Activated CD4-positive, alpha-beta T cell treated with anti-CD3 and anti-CD28 coated beads, Interleukin-2, amount 10 ng/mL, durations not matched to agents 24 days and 14 days (primary cell): ENCODE measurements at regions not wholly inside any gene's neighbourhood (a gene's known extent, or its start where the extent isn't known, plus 50 kb on each side); places are given as distances from the start of the nearest gene placed in this dataset.

Experiments used
- DNase-seq: peaks from one replicate; pipeline ENCODE4 v3.0.0; 2022
- H3K27ac Mint-ChIP-seq: one replicate; pipeline ENCODE4 v1.8.0; 2022; ENCODE audit warnings: mild to moderate bottlenecking, mixed read lengths
- H3K27me3 Mint-ChIP-seq: one replicate; pipeline ENCODE4 v1.8.0; 2022; ENCODE audit warnings: mixed read lengths
- H3K36me3 Mint-ChIP-seq: one replicate; pipeline ENCODE4 v1.8.0; 2022; ENCODE audit warnings: low read depth, mild to moderate bottlenecking, mixed read lengths
- H3K4me1 Mint-ChIP-seq: one replicate; pipeline ENCODE4 v1.8.0; 2021; ENCODE audit warnings: mixed read lengths
- H3K4me3 Mint-ChIP-seq: one replicate; pipeline ENCODE4 v1.8.0; 2022; ENCODE audit warnings: mild to moderate bottlenecking, moderate library complexity, mixed read lengths
- H3K9me3 Mint-ChIP-seq: one replicate; pipeline ENCODE4 v1.8.0; 2021; ENCODE audit warnings: mixed read lengths
- intact Hi-C: fragments of 100-400 bp; cut with micrococcal nuclease; formaldehyde crosslinking; loops from one replicate; pipeline ENCODE4 v1.15.1; 2023

DNA sequence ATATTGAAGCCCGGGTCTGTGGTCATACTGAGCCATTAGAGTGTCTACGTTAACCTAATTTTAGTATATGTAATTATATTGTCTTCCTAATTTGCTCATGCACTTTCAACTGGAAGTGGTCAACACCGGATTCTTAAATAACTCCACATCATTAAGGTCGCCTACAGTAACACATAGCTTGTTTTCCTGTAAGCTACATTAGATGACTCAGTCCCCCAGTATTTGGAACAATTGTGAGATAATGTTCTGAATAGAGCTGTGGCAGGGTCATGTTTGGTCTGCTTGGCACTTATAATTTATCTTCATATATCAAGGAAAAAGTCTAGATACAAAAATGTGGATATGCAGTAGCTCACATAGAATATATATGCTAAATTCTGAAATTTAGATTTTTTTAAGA lies 486.2 kb downstream of the IGSF11 start:
- Mint-ChIP-seq H3K27me3 (no peaks in the 10 kb centered on the region), H3K36me3 (no peaks in the 10 kb centered on the region), H3K9me3 (no peaks in the 10 kb centered on the region), H3K27ac (no peak overlapping the region), H3K4me1 (no peaks in the 10 kb centered on the region), H3K4me3 (no peak overlapping the region)
- intact Hi-C loops: no loop called here
- DNase-seq: no peak

DNA sequence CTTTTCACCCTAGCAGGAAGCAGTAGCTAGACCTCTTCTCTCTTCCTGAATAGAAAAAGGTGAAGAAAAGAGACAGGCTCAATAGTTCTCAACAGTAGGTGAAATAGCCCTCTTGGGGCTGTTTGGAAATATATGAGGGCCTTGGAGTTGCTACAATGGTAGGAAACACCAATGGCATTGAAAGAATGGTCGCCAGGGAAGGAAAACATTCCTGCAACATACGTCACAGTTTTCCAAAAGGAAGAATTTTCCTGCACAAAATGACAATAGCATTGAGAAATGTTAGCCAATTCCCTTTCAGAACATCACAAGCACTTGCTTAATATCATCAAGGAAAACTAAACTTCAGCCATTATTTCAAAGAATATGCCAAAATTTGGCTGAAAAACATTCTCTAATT lies 484.5 kb downstream of the IGSF11 start:
- H3K27ac Mint-ChIP-seq: no peak overlapping the region
- no peak overlapping the region for H3K4me3 Mint-ChIP-seq
- intact Hi-C loops: no loop called here
- no peaks in the 10 kb centered on the region for H3K36me3 Mint-ChIP-seq
- no peaks in the 10 kb centered on the region for H3K9me3 Mint-ChIP-seq
- no peak for DNase-seq
- H3K4me1 Mint-ChIP-seq: no peaks in the 10 kb centered on the region
- H3K27me3 Mint-ChIP-seq: no peaks in the 10 kb centered on the region

DNA sequence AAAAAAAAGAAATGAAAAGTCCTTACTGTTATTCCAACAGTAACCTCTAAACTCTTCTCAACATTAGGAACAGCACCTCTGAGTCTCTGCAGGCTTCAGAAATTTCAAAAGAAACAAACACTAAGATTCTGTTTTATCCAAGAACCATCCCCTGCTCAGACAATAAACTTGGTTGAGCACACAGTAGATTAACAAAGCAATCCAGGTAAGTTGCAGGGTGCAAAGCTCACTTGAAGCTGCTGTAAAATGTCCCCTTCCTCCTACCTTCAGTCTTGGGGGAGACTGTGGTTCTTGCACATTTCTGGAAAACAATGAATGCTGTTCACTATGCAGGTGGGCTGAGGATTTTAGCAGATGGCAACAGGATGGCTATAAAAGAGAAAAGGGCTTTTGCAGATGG lies 484.1 kb downstream of the IGSF11 start:
- no peaks in the 10 kb centered on the region for H3K4me1 Mint-ChIP-seq
- no peak overlapping the region for H3K4me3 Mint-ChIP-seq
- no peaks in the 10 kb centered on the region for H3K36me3 Mint-ChIP-seq
- H3K9me3 Mint-ChIP-seq: no peaks in the 10 kb centered on the region
- no peaks in the 10 kb centered on the region for H3K27me3 Mint-ChIP-seq
- intact Hi-C loops: no loop called here
- no peak overlapping the region for H3K27ac Mint-ChIP-seq
- DNase-seq: no peak

DNA sequence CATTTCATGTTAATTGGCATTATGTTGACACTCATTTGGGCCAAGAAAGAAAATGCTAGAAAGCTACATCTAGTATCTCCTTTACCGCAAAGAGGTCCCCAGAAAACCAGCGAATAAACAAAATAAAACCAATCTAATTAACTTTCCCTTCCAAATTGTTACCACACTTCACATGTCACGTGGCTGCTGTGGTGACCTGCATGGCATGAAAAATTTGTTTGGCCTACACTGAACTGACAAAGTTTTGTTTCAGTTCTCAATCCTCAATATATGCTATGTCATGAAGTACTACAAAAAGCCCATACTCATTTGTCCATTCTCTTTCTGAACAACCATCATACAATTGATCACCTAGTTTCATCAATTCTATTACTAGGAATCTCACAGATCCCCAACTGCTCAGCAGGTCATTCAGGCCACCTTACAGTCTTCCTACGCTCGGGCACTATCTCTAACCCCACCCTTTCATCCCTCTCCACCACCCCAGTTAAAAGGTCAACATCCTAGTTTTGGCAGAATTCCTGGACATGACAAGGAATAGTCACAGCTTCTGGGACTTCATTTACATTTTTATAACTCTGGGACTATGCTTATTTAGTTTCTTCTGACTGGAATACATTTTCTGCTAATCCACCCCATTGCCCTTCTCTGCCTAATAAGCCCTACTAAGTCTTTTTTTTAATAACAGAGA lies 480.4 kb downstream of the IGSF11 start:
- Mint-ChIP-seq H3K9me3 (no peaks in the 10 kb centered on the region), H3K27me3 (no peaks in the 10 kb centered on the region), H3K36me3 (no peaks in the 10 kb centered on the region), H3K4me1 (no peaks in the 10 kb centered on the region), H3K27ac (no peak overlapping the region), H3K4me3 (no peak overlapping the region)
- no peak for DNase-seq
- intact Hi-C loops: no loop called here

DNA sequence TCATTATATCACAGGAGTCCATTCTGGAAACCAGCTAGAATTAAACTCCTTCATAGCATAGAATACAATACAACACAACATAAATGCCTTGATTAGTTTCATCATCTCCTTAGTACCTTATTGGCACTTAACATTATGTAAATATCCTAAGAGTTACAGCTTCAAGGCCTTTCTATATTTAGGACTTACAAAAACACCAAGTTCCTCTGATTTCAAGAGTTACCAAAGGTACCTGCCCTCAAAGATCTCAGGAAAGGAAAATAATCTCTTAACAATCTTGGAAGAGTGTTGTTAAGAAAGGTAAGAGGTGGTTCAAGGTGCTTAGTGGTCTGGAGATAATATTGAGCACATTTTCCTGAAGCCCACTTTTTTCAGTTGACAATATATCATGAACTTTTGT lies 477.7 kb downstream of the IGSF11 start:
- H3K36me3 Mint-ChIP-seq: no peaks in the 10 kb centered on the region
- no peaks in the 10 kb centered on the region for H3K9me3 Mint-ChIP-seq
- H3K27me3 Mint-ChIP-seq: no peaks in the 10 kb centered on the region
- no peak overlapping the region for H3K27ac Mint-ChIP-seq
- intact Hi-C loops: no loop called here
- no peak overlapping the region for H3K4me3 Mint-ChIP-seq
- H3K4me1 Mint-ChIP-seq: no peaks in the 10 kb centered on the region
- DNase-seq: no peak

DNA sequence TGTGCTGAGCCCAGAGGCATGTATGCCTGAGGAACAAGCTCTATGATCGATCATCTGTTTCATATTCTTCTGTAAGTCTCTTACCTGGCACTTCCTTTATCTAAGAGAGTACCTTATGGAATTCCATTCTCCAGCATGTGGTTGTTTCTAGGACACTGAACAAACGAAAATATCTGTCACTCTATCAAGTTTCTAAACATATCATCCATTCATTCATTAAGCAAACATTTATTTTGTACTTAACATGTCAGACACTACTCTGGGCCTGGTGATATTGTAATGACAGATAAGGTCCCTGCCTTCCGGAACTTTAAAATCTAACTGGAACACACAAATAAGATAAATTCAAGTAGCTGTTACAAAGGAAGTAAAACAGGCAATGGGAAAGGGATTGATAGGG lies 477.1 kb downstream of the IGSF11 start:
- Mint-ChIP-seq H3K4me3 (no peak overlapping the region), H3K4me1 (no peaks in the 10 kb centered on the region), H3K36me3 (no peaks in the 10 kb centered on the region), H3K27me3 (no peaks in the 10 kb centered on the region), H3K27ac (no peak overlapping the region), H3K9me3 (no peaks in the 10 kb centered on the region)
- DNase-seq: no peak
- intact Hi-C loops: no loop called here

DNA sequence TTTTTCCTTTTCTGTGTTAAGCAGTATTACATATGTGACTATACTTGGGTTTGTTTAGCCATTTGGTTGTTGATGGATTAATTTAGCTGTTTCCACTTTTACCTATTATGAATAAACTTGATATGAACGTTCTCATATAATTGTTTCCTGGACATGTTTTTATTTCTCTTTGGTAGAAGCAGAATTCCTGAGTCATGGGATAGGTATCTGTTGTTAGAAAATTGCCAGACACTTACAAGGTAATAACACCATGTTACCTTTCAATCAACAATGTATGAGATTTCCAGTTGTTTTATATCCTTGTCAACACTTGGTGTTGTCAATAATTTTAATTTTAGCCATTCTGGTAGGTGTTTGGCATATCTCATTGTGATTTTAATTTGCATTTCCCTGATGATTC lies 475.4 kb downstream of the IGSF11 start:
- Mint-ChIP-seq H3K27ac (no peak overlapping the region), H3K36me3 (no peaks in the 10 kb centered on the region), H3K27me3 (no peaks in the 10 kb centered on the region), H3K4me3 (no peak overlapping the region), H3K4me1 (no peaks in the 10 kb centered on the region), H3K9me3 (no peaks in the 10 kb centered on the region)
- intact Hi-C loops: no loop called here
- no peak for DNase-seq

DNA sequence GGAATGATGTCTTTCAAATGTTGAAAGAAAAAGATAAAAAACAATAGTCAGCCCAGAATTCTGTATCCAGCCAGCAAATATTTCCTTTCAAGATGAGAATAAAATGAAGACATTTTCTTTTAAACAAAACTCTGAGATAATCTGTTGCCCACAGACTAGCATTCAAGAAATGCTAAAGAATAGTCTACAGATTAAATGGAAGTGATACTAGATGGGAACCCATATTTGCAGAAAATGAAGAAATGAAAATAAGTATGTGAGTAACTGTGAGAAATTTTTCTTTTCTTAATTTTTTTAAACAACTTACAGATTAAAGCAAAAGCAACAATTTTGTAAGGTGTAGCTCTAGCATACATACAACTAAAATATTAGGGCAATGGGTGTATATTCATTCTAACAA lies 469.8 kb downstream of the IGSF11 start:
- no peaks in the 10 kb centered on the region for H3K36me3 Mint-ChIP-seq
- H3K27ac Mint-ChIP-seq: no peak overlapping the region
- H3K4me1 Mint-ChIP-seq: no peaks in the 10 kb centered on the region
- no peak overlapping the region for H3K4me3 Mint-ChIP-seq
- peaks cover 8% of the 10 kb centered on the region for H3K9me3 Mint-ChIP-seq
- no peak for DNase-seq
- no peaks in the 10 kb centered on the region for H3K27me3 Mint-ChIP-seq
- intact Hi-C loops: no loop called here

DNA sequence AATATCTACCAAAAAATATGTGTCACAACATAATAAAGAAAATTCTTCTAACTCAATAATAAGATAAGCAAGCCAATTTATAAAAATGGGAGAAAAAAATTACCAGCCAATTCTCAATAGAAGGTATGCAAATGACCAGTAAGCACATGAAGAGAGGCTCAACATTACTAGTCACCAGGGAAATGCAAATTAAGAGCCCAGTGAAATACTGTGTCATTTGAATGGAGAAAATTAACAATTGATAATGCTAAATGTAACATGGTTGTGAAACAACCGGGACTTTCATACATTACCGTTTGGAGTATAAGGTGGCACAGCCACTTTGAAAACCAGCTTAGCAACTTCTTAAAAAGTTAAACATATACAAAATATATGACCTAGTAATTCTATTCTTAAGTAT lies 460.7 kb downstream of the IGSF11 start:
- no peaks in the 10 kb centered on the region for H3K36me3 Mint-ChIP-seq
- DNase-seq: no peak
- H3K27me3 Mint-ChIP-seq: no peaks in the 10 kb centered on the region
- no peak overlapping the region for H3K4me3 Mint-ChIP-seq
- peaks cover 2% of the 10 kb centered on the region for H3K9me3 Mint-ChIP-seq
- no peak overlapping the region for H3K27ac Mint-ChIP-seq
- intact Hi-C loops: no loop called here
- no peaks in the 10 kb centered on the region for H3K4me1 Mint-ChIP-seq

DNA sequence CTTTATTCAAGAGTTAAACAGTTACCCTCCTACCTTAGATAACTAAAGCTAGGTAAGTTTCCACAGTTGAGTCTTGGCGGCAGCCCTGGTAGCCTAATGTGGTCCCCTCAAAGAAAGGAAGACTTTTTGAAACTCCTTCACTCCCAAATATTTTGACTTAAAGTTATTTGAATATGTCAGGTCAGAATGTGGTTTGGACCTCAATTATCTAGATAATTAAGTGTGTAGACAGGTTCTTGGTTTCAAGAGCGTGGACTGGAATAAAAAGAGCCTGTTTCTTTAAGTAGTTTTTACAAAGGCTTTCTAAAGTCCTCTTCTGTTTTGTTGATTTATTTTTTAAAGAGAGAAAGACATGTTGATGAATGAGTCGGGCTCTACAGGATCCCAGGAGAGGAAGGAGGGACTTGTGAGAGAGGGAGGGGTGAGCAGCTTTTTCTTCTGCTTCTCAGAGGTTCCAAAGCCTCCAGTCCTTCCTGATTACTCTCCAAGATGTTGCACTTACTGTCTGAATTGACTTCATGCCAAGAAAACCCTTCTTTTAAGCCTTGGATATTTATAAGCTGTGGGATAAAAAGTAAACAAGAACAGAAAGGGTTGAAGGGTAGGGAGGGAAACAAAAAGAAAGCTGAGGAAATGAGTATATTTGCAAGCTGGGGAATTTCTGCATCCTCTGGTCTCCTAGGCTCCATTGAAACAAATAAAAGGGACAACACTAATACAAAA lies 457.4 kb downstream of the IGSF11 start:
- no peaks in the 10 kb centered on the region for H3K4me1 Mint-ChIP-seq
- no peak for DNase-seq
- no peak overlapping the region for H3K27ac Mint-ChIP-seq
- intact Hi-C loops: no loop called here
- no peaks in the 10 kb centered on the region for H3K27me3 Mint-ChIP-seq
- no peaks in the 10 kb centered on the region for H3K36me3 Mint-ChIP-seq
- H3K9me3 Mint-ChIP-seq: no peaks in the 10 kb centered on the region
- no peak overlapping the region for H3K4me3 Mint-ChIP-seq

DNA sequence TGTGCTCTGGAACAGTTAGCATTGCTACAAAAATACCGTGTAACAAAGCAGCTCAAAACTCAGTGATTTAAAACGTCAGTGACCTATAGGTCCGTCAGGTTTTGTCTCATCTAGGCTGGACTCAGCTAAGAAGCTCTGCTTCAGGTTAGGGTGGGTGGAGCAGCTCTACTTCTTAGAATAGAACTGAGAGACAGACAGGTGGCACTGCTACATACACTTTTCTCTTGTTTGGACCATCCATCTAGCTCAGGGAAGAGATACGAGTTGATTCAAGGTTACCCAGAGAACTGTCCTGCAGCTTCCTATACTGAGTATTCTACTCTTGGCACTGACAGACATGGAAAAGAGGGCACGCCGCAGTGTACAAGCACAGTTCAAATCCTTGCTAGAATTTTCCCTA lies 456.1 kb downstream of the IGSF11 start:
- Mint-ChIP-seq H3K27me3 (no peaks in the 10 kb centered on the region), H3K27ac (no peak overlapping the region), H3K4me3 (no peak overlapping the region), H3K9me3 (no peaks in the 10 kb centered on the region), H3K36me3 (no peaks in the 10 kb centered on the region), H3K4me1 (no peaks in the 10 kb centered on the region)
- DNase-seq: no peak
- intact Hi-C loops: no loop called here

DNA sequence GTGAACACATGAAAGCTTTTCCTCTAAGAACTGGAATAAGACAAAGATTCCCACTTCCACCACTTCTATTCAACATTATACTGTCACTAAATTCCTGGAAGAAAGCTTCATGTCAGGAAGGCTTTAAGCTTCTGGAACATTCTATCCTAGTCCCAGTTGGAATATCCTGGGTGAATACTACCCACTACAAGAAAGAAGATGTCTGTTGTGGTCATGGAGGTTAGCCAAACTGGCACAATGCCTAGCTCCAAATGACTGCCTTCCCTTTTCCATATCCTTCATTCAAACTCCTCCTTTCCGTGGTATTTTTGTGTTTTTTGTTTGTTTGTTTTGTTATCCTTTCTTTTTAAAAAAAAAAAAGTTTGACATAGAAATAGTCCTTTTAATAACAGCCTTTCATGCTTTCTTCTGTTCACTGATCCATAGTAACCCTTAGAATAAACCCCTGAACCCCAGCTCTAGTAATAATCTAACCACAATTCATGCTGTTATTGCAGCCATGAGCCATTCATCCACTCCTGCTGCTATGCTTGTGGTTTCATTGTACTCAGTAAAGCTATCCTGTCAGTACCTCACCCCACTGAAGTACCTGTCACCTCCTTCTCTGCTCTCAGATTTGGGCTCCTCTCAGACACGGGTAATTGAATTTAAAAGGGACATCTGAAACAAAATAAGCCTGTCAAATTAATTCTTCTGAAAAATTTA lies 447.5 kb downstream of the IGSF11 start:
- Mint-ChIP-seq H3K27me3 (no peaks in the 10 kb centered on the region), H3K27ac (no peak overlapping the region), H3K4me1 (no peaks in the 10 kb centered on the region), H3K9me3 (no peaks in the 10 kb centered on the region), H3K4me3 (no peak overlapping the region), H3K36me3 (no peaks in the 10 kb centered on the region)
- intact Hi-C loops: no loop called here
- DNase-seq: no peak

DNA sequence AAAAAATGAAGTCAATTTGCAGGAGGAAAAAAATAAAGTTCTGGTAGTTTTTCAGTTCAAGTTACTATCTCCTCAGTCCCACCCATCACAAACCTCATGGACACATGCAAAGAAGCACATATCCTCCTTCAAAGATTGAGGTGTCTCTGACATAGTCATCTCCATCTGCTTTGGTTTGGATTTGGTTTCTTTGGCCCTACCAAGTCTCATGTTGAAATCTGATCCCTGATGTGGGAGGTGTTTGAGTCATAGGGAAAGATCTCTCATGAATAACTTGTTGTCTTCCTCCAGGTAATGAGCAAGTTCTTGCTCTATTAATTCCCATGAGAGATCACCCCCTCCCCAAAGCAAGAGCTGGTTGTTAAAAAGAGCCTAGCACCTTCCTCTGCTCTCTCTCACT lies 446.8 kb downstream of the IGSF11 start:
- H3K9me3 Mint-ChIP-seq: no peaks in the 10 kb centered on the region
- no peaks in the 10 kb centered on the region for H3K27me3 Mint-ChIP-seq
- H3K36me3 Mint-ChIP-seq: no peaks in the 10 kb centered on the region

DNA sequence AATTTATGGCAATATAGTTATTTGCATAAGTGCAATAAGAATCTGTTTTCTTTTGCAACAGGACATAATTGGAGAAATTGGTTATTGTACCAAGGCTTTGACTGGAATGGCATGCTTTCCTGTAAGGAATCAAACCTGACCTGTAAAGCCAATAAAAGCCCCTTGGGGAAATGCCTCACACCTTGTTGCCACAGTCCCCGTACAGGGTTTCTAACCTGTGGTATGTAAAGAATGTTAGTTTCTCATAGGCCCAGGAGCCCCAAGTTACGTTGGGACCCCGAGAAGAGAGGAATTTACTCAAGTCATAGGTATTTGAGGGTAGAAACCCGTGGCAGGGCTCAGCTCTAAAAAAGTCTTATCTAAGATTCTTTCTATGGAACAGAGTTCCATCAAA lies 441.4 kb downstream of the IGSF11 start:
- H3K4me3 Mint-ChIP-seq: no peak overlapping the region
- DNase-seq: no peak
- H3K27ac Mint-ChIP-seq: no peak overlapping the region
- intact Hi-C loops: no loop called here
- H3K9me3 Mint-ChIP-seq: peaks cover 6% of the 10 kb centered on the region
- H3K4me1 Mint-ChIP-seq: no peaks in the 10 kb centered on the region
- H3K27me3 Mint-ChIP-seq: no peaks in the 10 kb centered on the region
- no peaks in the 10 kb centered on the region for H3K36me3 Mint-ChIP-seq

More for the DNA sequence above, 446.8 kb downstream of the IGSF11 start:
- Mint-ChIP-seq H3K4me1 (no peaks in the 10 kb centered on the region), H3K4me3 (no peak overlapping the region), H3K27ac (no peak overlapping the region)
- intact Hi-C loops: no loop called here
- DNase-seq: no peak
